ENCODE measurements at regions not wholly inside any gene's neighbourhood (a gene's known extent, or its start where the extent isn't known, plus 50 kb on each side); places are given as distances from the start of the nearest gene placed in this dataset.

DNA sequence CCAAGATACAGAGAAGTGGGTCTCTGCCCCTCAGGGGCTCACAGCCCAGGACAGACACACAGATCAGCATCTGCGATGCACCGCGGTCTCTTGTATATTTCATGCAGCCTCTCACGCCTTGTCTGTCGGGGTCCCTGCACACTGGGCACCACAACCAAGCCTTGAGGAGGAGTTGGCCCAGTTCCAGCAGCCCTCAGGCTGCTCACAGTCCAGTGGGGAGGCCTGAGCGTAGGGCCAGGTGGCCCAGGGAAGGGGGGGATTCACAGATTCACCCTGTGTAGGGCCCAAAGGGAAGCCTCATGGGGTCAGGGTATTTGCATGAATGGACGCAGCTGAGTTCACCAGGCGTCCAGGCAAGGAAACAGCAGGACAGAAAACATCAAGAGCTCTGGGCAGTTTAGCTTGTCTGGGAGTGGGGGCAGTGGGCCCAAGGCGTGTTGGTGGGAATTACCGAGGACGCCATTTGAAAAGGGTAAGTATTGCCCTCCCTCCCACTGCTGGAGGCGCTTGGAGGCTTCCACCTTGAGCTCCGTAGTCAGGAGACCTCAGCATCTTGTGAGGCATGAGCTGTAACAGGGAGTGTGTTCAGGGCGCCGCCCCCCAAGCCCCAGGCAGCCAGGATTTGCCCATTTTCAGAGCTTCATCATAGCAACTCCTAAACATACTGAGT is 129.1 kb upstream of the CHST15 start:
- peak in 1 of 3 donors; percentile 38 for DNase-seq
- Histone ChIP-seq H3K9me3 (no peaks in the 10 kb centered on the region), H3K36me3 (no peaks in the 10 kb centered on the region), H3K4me1 (peaks cover 0 to 16% (median 6%) of the 10 kb centered on the region in 4 donors), H3K27me3 (no peaks in the 10 kb centered on the region), H3K27ac (peak overlapping the region in 1 of 4 donors; percentile 63), H3K4me3 (peak overlapping the region in 1 of 4 donors; percentile 22)
- no peak for TF ChIP-seq POLR2A (IDR thresholded peaks at IDR 0.05)
- TF ChIP-seq, protein P1, sequence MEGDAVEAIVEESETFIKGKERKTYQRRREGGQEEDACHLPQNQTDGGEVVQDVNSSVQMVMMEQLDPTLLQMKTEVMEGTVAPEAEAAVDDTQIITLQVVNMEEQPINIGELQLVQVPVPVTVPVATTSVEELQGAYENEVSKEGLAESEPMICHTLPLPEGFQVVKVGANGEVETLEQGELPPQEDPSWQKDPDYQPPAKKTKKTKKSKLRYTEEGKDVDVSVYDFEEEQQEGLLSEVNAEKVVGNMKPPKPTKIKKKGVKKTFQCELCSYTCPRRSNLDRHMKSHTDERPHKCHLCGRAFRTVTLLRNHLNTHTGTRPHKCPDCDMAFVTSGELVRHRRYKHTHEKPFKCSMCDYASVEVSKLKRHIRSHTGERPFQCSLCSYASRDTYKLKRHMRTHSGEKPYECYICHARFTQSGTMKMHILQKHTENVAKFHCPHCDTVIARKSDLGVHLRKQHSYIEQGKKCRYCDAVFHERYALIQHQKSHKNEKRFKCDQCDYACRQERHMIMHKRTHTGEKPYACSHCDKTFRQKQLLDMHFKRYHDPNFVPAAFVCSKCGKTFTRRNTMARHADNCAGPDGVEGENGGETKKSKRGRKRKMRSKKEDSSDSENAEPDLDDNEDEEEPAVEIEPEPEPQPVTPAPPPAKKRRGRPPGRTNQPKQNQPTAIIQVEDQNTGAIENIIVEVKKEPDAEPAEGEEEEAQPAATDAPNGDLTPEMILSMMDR (IDR thresholded peaks at IDR 0.05) = no peak

DNA sequence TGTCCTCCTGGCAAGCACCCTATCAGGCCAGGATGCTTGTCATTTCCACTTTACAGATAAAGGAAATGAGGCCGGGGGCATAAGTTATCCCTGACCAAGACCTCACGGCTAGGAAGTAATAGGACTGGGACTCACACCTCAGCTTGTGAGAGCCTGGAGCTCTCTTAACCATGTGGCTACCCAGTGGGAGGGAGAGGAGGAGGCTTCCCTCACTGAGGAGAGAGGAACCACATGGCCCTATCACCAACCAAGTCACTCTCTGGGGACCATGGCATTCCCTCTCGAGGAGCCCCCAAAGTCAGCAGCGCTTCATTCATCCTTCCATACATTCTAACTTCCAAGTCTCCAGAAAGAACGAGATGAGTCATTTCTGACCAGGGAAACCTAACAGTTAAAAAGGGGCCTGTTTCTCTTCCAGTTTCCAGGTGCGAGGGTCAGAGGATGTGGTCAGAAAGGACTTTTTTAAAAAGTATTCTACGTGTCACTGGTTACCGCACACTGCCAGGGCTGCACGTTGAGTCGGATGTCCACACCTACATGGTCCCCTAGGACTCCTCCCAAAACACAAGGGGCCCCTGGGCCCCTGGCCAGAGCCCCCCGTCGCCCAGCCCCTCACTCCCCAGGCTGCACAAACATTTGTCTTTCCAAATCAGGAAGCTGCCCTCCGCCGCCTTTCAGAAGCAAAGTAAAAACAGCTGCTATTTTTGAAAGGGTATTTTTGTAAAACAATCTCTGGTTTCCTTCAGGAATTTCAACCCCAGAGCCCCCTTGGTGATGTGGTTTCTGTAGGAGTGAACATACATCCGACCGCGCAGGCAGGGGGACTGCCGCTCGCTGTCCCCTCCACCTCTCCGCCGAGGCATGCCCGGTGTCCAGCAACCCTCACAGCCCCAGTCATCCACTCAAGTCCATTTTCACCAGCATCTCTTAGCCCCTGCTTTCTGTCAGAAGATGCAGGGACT is 128.2 kb upstream of the CHST15 start:
- Histone ChIP-seq H3K27ac (peak overlapping the region in 2 of 4 donors; percentile 5 to 63), H3K36me3 (no peaks in the 10 kb centered on the region), H3K9me3 (no peaks in the 10 kb centered on the region), H3K4me1 (peaks cover 0 to 16% (median 6%) of the 10 kb centered on the region in 4 donors), H3K27me3 (no peaks in the 10 kb centered on the region), H3K4me3 (peak overlapping the region in 1 of 4 donors; percentile 22)
- TF ChIP-seq POLR2A (IDR thresholded peaks at IDR 0.05) = no peak
- TF ChIP-seq, protein P1 (IDR thresholded peaks at IDR 0.05) = no peak
- DNase-seq = peak in 2 of 3 donors; percentile 61 to 68

DNA sequence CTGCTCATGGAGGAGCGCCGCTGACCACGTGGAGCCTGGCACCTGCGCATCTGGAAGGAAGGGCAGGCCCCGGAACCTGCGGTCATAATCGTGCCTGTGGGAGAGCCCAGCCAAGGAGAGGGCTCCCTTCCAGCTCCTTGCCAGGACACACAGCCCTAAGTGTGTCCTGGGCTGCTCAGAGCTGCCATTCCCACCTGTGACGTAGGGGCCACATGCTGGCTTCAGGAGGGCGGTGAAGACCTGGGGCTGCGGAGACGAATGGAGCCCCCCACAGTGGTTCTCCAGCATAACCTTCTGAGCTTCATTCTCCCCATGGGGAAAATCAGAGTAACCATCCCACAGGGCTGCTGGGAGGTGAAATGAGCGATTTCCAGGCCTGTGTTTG is 127.6 kb upstream of the CHST15 start:
- Histone ChIP-seq H3K27me3 (no peaks in the 10 kb centered on the region), H3K4me1 (peaks cover 0 to 16% (median 6%) of the 10 kb centered on the region in 4 donors), H3K27ac (peak overlapping the region in 2 of 4 donors; percentile 5 to 8), H3K4me3 (no peak overlapping the region), H3K36me3 (no peaks in the 10 kb centered on the region), H3K9me3 (no peaks in the 10 kb centered on the region)
- DNase-seq = no peak
- TF ChIP-seq, protein P1 (IDR thresholded peaks at IDR 0.05) = no peak
- no peak for TF ChIP-seq POLR2A (IDR thresholded peaks at IDR 0.05)

DNA sequence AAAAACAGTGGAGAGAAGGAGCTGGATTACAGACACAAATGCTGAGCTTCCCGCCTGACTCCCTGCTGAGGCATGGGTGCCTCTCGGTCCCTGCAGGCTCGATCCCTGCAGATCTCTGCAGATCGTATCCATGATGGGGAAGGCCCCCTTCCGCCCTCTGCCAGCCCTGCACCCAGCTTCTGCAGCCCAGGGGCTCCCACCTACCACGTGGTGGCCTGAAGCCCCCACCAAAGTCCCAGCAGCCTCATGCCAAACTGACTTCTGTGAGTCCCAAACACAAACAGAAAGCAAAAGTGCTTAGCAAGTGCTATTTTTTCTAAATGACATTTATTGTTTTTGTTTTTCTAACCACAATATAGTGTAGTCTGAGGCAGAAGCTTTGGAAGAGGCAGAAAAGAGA is 127.1 kb upstream of the CHST15 start:
- peak overlapping the region in 1 of 4 donors; percentile 8 for H3K27ac ChIP-seq
- H3K36me3 ChIP-seq = no peaks in the 10 kb centered on the region
- DNase-seq = no peak
- H3K4me3 ChIP-seq = no peak overlapping the region
- TF ChIP-seq POLR2A (IDR thresholded peaks at IDR 0.05) = no peak
- H3K27me3 ChIP-seq = no peaks in the 10 kb centered on the region
- peaks cover 0 to 16% (median 6%) of the 10 kb centered on the region in 4 donors for H3K4me1 ChIP-seq
- H3K9me3 ChIP-seq = no peaks in the 10 kb centered on the region

DNA sequence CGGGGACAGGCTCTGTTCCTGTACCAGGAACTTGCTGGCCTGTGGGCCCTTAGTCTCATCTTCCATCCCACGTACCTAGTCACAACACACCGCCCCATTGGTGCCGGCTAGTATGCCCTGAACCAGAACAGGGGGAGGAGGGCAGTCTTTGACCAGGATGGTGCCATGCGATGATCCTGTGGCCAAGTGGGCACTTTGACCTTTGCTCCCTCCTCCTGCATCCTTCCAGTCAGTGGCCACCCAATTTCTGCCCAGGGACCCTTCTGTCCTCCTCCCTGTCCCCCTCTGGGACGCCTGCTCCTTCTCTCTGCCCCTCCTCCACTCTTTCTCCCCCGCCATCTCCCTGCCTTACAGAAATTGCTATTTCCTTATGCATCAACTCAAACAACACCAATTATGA is 126.3 kb upstream of the CHST15 start:
- no peaks in the 10 kb centered on the region for H3K36me3 ChIP-seq
- H3K4me1 ChIP-seq = peaks cover 0 to 16% (median 6%) of the 10 kb centered on the region in 4 donors
- H3K27me3 ChIP-seq = no peaks in the 10 kb centered on the region
- TF ChIP-seq, protein P1 (IDR thresholded peaks at IDR 0.05) = no peak
- no peak for DNase-seq
- no peak overlapping the region for H3K4me3 ChIP-seq
- no peaks in the 10 kb centered on the region for H3K9me3 ChIP-seq
- H3K27ac ChIP-seq = no peak overlapping the region

DNA sequence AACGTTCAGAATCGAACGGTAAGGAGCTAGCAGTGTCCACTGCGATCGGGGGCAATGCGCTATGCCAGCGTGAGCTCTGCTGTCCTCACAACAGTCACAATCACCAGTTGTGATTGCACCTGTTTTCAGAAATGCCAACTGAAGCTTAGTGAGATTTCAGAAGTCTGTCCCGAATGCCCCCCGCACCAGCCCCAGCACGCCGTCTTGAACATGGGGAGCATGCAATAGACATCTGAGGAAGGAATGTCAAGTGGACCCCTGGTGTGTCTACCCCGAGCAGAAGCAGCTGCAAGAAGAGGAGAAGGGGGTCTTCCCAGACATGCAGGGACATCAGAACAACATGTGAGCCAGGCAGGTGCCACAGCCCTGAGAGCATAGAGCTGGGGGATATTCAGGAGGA is 125.7 kb upstream of the CHST15 start:
- H3K27ac ChIP-seq = no peak overlapping the region
- no peak overlapping the region for H3K4me3 ChIP-seq
- H3K36me3 ChIP-seq = no peaks in the 10 kb centered on the region
- no peaks in the 10 kb centered on the region for H3K27me3 ChIP-seq
- H3K9me3 ChIP-seq = no peaks in the 10 kb centered on the region
- no peak for TF ChIP-seq POLR2A (IDR thresholded peaks at IDR 0.05)
- TF ChIP-seq, protein P1 (IDR thresholded peaks at IDR 0.05) = no peak
- H3K4me1 ChIP-seq = peaks cover 0 to 16% (median 6%) of the 10 kb centered on the region in 4 donors
- no peak for DNase-seq

All from Peyer's patch (tissue), 4 donors.